Breast epithelium (tissue), 3 donors: ENCODE measurements at regions not wholly inside any gene's neighbourhood (a gene's known extent, or its start where the extent isn't known, plus 50 kb on each side); places are given as distances from the start of the nearest gene placed in this dataset.

Experiments used
- CTCF ChIP-seq, 3 donors: fragments of 450-650 bp; IDR thresholded peaks; one replicate each; pipeline ENCODE4 v1.5.1; 2016 to 2017; ENCODE audit warnings: antibody characterized with exemption in 3 of 3, mild to moderate bottlenecking in 3 of 3, moderate library complexity in 3 of 3
- POLR2A ChIP-seq: fragments of 450-650 bp; IDR thresholded peaks from one replicate; pipeline ENCODE4 v1.6.1; 2016; ENCODE audit warnings: antibody characterized with exemption, mild to moderate bottlenecking, moderate library complexity
- POLR2AphosphoS5 ChIP-seq, 3 donors: sonication (generic); formaldehyde crosslinking; IDR thresholded peaks; one replicate each; pipeline ENCODE4 v1.6.1; 2017; ENCODE audit warnings: antibody characterized with exemption in 3 of 3

GRCh38 chr5:165607026-165607425 is 2101.6 kb downstream of the MAT2B start:
- no peak for TF ChIP-seq CTCF (IDR thresholded peaks at IDR 0.05)
- no peak for TF ChIP-seq POLR2A
- TF ChIP-seq POLR2AphosphoS5 (IDR thresholded peaks at IDR 0.05): no peak
